GM23248 (cell line): ENCODE measurements at regions not wholly inside any gene's neighbourhood (a gene's known extent, or its start where the extent isn't known, plus 50 kb on each side); places are given as distances from the start of the nearest gene placed in this dataset.

Source experiments
- DNase-seq: peaks from one replicate; pipeline ENCODE4 v3.0.0-alpha.2; 2015
- H2AFZ ChIP-seq: fragments of 200-600 bp; sonication (generic); 2 replicates; pipeline ENCODE4 v1.6.1; 2016; ENCODE audit warnings: antibody characterized with exemption
- H3F3A ChIP-seq: fragments of 200-600 bp; sonication (generic); 2 replicates; pipeline ENCODE4 v1.6.1; 2016; ENCODE audit warnings: mild to moderate bottlenecking, antibody characterized with exemption, mixed run types; ENCODE audit not compliant: insufficient read depth
- H3K27ac ChIP-seq: fragments of 200-600 bp; sonication (generic); 2 replicates; pipeline ENCODE4 v1.5.1; 2016; ENCODE audit warnings: mild to moderate bottlenecking
- H3K27me3 ChIP-seq: fragments of 200-600 bp; sonication (generic); replicated peaks from 2 replicates; pipeline ENCODE4 v1.6.1; 2016; ENCODE audit warnings: mild to moderate bottlenecking; ENCODE audit not compliant: insufficient read depth
- H3K36me3 ChIP-seq: fragments of 200-600 bp; sonication (generic); 2 replicates; pipeline ENCODE4 v1.6.1; 2016; ENCODE audit warnings: low read depth, mild to moderate bottlenecking
- H3K4me1 ChIP-seq: fragments of 200-600 bp; sonication (generic); 2 replicates; pipeline ENCODE4 v1.6.1; 2016; ENCODE audit warnings: mild to moderate bottlenecking; ENCODE audit not compliant: insufficient read depth
- H3K4me2 ChIP-seq: fragments of 200-600 bp; sonication (generic); one replicate; pipeline ENCODE4 v1.6.1; 2016; ENCODE audit warnings: mild to moderate bottlenecking; ENCODE audit not compliant: unreplicated experiment
- H3K4me3 ChIP-seq: fragments of 200-600 bp; sonication (generic); 2 replicates; pipeline ENCODE4 v1.5.1; 2016; ENCODE audit warnings: mild to moderate bottlenecking
- H3K79me2 ChIP-seq: fragments of 200-600 bp; sonication (generic); 2 replicates; pipeline ENCODE4 v1.6.1; 2016; ENCODE audit warnings: mild to moderate bottlenecking; ENCODE audit not compliant: insufficient read depth
- H3K9ac ChIP-seq: fragments of 200-600 bp; sonication (generic); 2 replicates; pipeline ENCODE4 v1.6.1; 2016; ENCODE audit warnings: mild to moderate bottlenecking
- H3K9me2 ChIP-seq: fragments of 200-600 bp; sonication (generic); 2 replicates; pipeline ENCODE4 v1.6.1; 2016; ENCODE audit warnings: mixed run types, mild to moderate bottlenecking, moderate library complexity; ENCODE audit not compliant: insufficient read depth
- H3K9me3 ChIP-seq: fragments of 200-600 bp; sonication (generic); one replicate; pipeline ENCODE4 v1.6.1; 2017; ENCODE audit warnings: low read depth
- H4K20me1 ChIP-seq: fragments of 200-600 bp; sonication (generic); 2 replicates; pipeline ENCODE4 v1.6.0; 2016; ENCODE audit not compliant: insufficient read depth
- EZH2 ChIP-seq: fragments of 200-600 bp; sonication (generic); IDR thresholded peaks from 2 replicates; pipeline ENCODE4 v1.6.1; 2018; ENCODE audit warnings: antibody characterized with exemption, mild to moderate bottlenecking; ENCODE audit not compliant: insufficient read depth, poor library complexity, severe bottlenecking
- EZH2phosphoT487 ChIP-seq: fragments of 200-600 bp; sonication (generic); IDR thresholded peaks from 2 replicates; pipeline ENCODE4 v1.6.1; 2018; ENCODE audit warnings: antibody characterized with exemption, moderate library complexity, mild to moderate bottlenecking, low read depth; ENCODE audit not compliant: insufficient read depth
- WGBS, 2 experiments: methylation state at CpG; one replicate each; pipeline ENCODE4 v1.1.6; 2015 to 2017; ENCODE audit warnings: low lambda C conversion rate in 2 of 2, low coverage in 1 of 2; ENCODE audit errors: missing lambda C conversion rate in 2 of 2; 5-methylcytosine and 5-hydroxymethylcytosine counted together
- in situ Hi-C: fragments of 300-500 bp; cut with MboI; formaldehyde crosslinking; loops from 2 replicates; pipeline ENCODE4 v1.15.0; 2020

DNA sequence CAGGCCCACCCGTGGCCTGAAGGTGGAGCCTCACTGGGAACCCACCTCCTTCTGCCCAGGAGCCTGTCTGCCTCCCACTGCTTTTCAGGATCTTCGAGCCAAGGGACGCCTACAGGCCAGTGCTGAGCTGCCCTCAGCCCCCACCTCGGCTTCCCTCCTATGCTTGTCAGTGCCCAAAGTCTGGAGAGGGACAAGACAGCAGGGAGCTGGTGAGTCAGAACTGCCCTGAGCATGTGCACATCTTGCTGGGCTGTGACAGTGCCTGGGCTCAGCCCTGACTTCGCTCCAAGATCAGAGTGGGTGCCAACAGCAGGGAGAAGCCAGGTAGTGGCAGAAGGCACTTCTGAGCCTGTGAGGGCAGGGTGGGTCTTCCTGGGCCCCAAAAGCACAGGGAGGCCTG is 286.8 kb downstream of the AEBP2 start:
- TF ChIP-seq EZH2, result no peak
- no peak for TF ChIP-seq EZH2phosphoT487
- H3K4me3 ChIP-seq, result no peak overlapping the region
- no peak for DNase-seq
- no peaks in the 10 kb centered on the region for H3K36me3 ChIP-seq
- H4K20me1 ChIP-seq, result no peaks in the 10 kb centered on the region
- no peaks in the 10 kb centered on the region for H3F3A ChIP-seq
- no peak overlapping the region for H3K9ac ChIP-seq
- no peaks in the 10 kb centered on the region for H3K4me1 ChIP-seq
- no peaks in the 10 kb centered on the region; the same call in 1 of the 2 replicates for H3K27me3 ChIP-seq
- in situ Hi-C loops, result no loop called here
- H3K4me2 ChIP-seq, result no peak overlapping the region
- WGBS, 2 experiments, result 52 to 62% methylated on average over 5 of the region's 5 CpGs
- no peaks in the 10 kb centered on the region for H3K9me2 ChIP-seq
- no peaks in the 10 kb centered on the region for H3K79me2 ChIP-seq
- H3K27ac ChIP-seq, result no peak overlapping the region
- H3K9me3 ChIP-seq, result no peaks in the 10 kb centered on the region
- H2AFZ ChIP-seq, result no peak overlapping the region

DNA sequence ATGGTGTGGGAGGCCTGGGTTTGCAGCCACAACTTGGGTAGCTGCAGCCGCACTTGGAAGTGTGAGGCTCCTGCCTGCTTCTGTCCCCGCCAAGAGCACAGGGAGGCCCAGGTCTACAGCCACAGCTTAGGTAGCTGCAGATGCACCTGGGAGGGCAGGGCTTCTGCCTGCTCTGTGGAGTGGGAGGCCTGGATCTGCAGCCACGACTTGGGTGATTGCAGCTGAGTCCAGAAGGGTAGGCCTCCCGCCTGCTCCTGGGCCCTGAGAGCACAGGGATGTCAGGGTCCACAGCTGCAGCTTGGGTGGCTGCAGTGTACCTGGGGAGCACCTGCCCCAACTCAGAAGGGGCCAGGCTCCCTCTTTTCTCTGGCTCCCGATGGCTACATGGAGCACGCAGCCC is 287.3 kb downstream of the AEBP2 start:
- no peak overlapping the region for H3K9ac ChIP-seq
- no peaks in the 10 kb centered on the region for H3K9me2 ChIP-seq
- H3K79me2 ChIP-seq, result no peaks in the 10 kb centered on the region
- TF ChIP-seq EZH2phosphoT487, result no peak
- no peak for TF ChIP-seq EZH2
- no peaks in the 10 kb centered on the region for H3K36me3 ChIP-seq
- no peak overlapping the region for H2AFZ ChIP-seq
- in situ Hi-C loops, result no loop called here
- no peaks in the 10 kb centered on the region for H3K27me3 ChIP-seq
- no peaks in the 10 kb centered on the region for H4K20me1 ChIP-seq
- no peak for DNase-seq
- H3K4me3 ChIP-seq, result no peak overlapping the region
- H3K4me2 ChIP-seq, result no peak overlapping the region
- no peaks in the 10 kb centered on the region for H3F3A ChIP-seq
- no peak overlapping the region for H3K27ac ChIP-seq
- 55 to 59% methylated on average over 6 of the region's 6 CpGs for WGBS, 2 experiments
- no peaks in the 10 kb centered on the region for H3K9me3 ChIP-seq
- H3K4me1 ChIP-seq, result no peaks in the 10 kb centered on the region

DNA sequence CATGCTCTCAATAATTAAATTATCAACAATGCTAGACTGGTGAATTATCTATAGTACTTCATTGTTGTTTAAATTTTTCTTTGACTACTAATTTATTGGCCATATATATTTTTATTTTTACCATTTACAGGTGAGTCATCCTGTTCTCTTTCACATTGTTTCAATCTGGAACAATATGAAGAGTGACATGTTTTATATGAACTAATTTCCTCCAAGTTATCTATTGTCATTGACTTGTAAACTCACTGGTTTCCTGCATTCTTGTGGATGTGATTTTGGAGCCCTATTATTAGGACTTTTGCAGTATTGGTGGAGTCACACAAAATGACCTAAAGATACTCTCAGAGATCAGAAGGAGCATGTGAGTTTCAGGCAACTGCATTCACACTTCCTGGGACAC is 297.7 kb downstream of the AEBP2 start:
- no peaks in the 10 kb centered on the region for H3K36me3 ChIP-seq
- H3K9me3 ChIP-seq, result no peaks in the 10 kb centered on the region
- H3K9me2 ChIP-seq, result no peaks in the 10 kb centered on the region
- no peak overlapping the region for H3K27ac ChIP-seq
- no peaks in the 10 kb centered on the region for H3K79me2 ChIP-seq
- H3K9ac ChIP-seq, result no peak overlapping the region
- no peak for DNase-seq
- no peak for TF ChIP-seq EZH2phosphoT487
- no peak for TF ChIP-seq EZH2
- no peaks in the 10 kb centered on the region for H3K27me3 ChIP-seq
- H4K20me1 ChIP-seq, result no peaks in the 10 kb centered on the region
- in situ Hi-C loops, result no loop called here
- no peak overlapping the region for H3K4me3 ChIP-seq
- H2AFZ ChIP-seq, result no peak overlapping the region
- H3K4me2 ChIP-seq, result no peak overlapping the region
- H3K4me1 ChIP-seq, result 0 out of 2 replicates have a peak, but pooled peaks cover 4% of the 10 kb centered on the region
- no peaks in the 10 kb centered on the region for H3F3A ChIP-seq

DNA sequence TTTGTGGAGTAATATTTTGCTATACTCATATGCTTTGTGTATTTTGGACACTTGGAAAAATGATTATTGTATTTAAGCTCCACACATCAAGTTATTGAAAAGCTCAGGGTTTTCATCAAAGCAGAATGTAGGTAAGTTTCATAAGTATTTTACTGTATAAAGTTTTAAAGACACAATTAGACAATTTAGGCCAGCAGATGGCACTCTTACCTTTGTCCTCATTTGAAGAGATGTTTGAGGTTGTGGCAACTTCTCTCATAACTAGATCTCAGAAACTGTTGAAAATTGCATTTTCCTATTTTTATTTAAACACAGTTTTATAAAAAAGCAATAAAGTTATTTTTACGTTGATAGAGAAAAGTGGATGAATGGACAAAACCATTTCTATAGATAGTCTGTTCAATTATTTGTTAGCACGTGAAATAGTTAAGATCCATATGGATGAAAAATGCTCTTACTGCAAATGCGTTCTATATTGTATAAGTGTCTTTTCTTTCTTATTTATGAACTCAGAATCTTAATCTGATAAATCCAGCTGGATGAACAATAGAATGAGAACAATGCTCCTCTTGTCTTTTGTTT is 300.0 kb downstream of the AEBP2 start:
- Histone ChIP-seq H3K36me3 (no peaks in the 10 kb centered on the region), H2AFZ (no peak overlapping the region), H3K4me2 (no peak overlapping the region), H3K4me3 (no peak overlapping the region), H3K79me2 (no peaks in the 10 kb centered on the region), H3K27me3 (peaks cover 6% of the 10 kb centered on the region; the same call in 1 of the 2 replicates), H4K20me1 (no peaks in the 10 kb centered on the region), H3K9me2 (no peaks in the 10 kb centered on the region), H3K4me1 (0 out of 2 replicates have a peak, but pooled peaks cover 4% of the 10 kb centered on the region), H3K9me3 (no peaks in the 10 kb centered on the region), H3F3A (no peaks in the 10 kb centered on the region), H3K27ac (no peak overlapping the region), H3K9ac (no peak overlapping the region)
- peak; percentile 72 for DNase-seq
- 52 to 56% methylated on average over 3 of the region's 3 CpGs for WGBS, 2 experiments
- no peak for TF ChIP-seq EZH2phosphoT487
- no peak for TF ChIP-seq EZH2
- in situ Hi-C loops, result no loop called here
